HUES48 (cell line): ENCODE measurements at regions not wholly inside any gene's neighbourhood (a gene's known extent, or its start where the extent isn't known, plus 50 kb on each side); places are given as distances from the start of the nearest gene placed in this dataset.
"Not testable (repeated sequence)": the region's sequence is repeated elsewhere in the genome, so short reads cannot be mapped to it uniquely, and the experiment has no call there.

Experiments
- H3K27ac ChIP-seq: one replicate; pipeline ENCODE4 v1.7.0; 2013; ENCODE audit warnings: low read depth, low read length, inconsistent platforms
- H3K27me3 ChIP-seq: 2 replicates; pipeline ENCODE4 v1.6.1; 2013; ENCODE audit warnings: mild to moderate bottlenecking, low read length; ENCODE audit not compliant: control insufficient read depth, insufficient read depth
- H3K36me3 ChIP-seq: 2 replicates; pipeline ENCODE4 v1.6.1; 2013; ENCODE audit warnings: low read length; ENCODE audit not compliant: control insufficient read depth, insufficient read depth
- H3K4me1 ChIP-seq: 2 replicates; pipeline ENCODE4 v1.6.1; 2013; ENCODE audit warnings: mild to moderate bottlenecking, low read length; ENCODE audit not compliant: control insufficient read depth, insufficient read depth
- H3K4me3 ChIP-seq: 2 replicates; pipeline ENCODE4 v1.5.1; 2013; ENCODE audit warnings: mild to moderate bottlenecking, low read depth, low read length
- H3K9ac ChIP-seq: 2 replicates; pipeline ENCODE4 v1.6.1; 2013; ENCODE audit warnings: mild to moderate bottlenecking, low read depth, low read length, moderate library complexity
- H3K9me3 ChIP-seq: 2 replicates; pipeline ENCODE4 v1.6.1; 2013; ENCODE audit warnings: low read length; ENCODE audit not compliant: control insufficient read depth, insufficient read depth

DNA sequence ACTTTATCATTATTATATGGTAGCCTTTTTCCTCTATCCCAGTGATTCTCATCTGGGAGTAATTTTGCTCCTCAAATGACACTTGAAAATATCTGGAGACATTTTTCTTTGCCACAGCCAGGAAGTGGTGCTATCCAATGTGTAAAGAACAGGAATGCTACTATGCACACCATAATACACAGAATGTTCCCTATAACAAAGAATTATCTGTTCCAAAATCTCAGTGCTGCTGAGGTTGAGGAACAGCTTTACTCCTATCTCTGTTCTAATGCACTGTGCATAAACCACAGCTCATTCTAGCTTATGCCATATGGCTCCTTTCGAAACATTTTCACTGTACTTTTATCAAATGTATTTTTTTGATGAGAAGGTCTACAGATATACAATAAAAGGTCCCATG, 1231.2 kb upstream of the CELF4 start:
- Histone ChIP-seq H3K9ac (no peak overlapping the region), H3K36me3 (no peaks in the 10 kb centered on the region), H3K4me3 (no peak overlapping the region), H3K27me3 (no peaks in the 10 kb centered on the region), H3K9me3 (peaks cover 2% of the 10 kb centered on the region; the same call in 1 of the 2 replicates), H3K4me1 (no peaks in the 10 kb centered on the region), H3K27ac (no peak overlapping the region)

DNA sequence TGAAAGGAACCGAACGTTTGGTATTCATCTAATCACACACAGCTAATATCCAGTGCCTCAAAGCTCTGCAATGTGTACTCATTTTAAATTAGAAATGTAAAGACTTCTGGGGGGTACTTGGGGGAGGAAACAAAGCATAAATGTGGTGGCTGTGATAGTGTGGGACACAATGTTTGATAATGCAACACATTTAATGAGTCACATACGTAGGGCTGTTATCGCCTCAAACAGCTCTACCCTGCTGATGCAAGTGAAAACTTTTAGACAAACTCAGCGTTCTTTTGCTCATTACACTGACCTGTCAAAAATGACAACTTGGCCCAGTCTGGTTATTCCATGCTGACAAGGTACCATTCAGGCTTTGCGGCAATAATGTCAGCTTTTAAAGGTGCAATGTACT, 1227.1 kb upstream of the CELF4 start:
- Histone ChIP-seq H3K9me3 (no peaks in the 10 kb centered on the region), H3K4me3 (no peak overlapping the region), H3K9ac (no peak overlapping the region), H3K36me3 (no peaks in the 10 kb centered on the region), H3K27ac (no peak overlapping the region), H3K4me1 (no peaks in the 10 kb centered on the region), H3K27me3 (no peaks in the 10 kb centered on the region)

DNA sequence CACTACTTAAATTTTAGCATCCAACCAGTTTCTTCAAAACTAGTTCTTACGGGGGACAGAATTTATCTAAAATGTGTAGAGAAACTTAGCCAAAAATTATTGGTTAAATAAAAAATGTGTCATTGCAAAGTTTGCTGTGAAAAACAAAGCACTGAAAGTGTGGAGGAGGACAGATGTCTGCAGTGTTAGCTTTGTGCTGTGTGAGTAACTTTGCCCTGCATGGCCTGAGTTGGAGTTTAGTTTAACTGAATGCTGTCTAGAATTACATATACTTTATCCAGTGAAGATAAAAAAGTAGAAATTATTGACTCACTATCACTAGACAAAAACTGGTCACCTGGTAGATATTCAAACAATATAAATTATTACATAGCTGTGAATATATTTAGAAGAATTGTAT, 1225.2 kb upstream of the CELF4 start:
- H3K36me3 ChIP-seq = no peaks in the 10 kb centered on the region
- no peak overlapping the region for H3K4me3 ChIP-seq
- no peak overlapping the region for H3K27ac ChIP-seq
- H3K4me1 ChIP-seq = no peaks in the 10 kb centered on the region
- no peaks in the 10 kb centered on the region for H3K27me3 ChIP-seq
- no peaks in the 10 kb centered on the region for H3K9me3 ChIP-seq
- no peak overlapping the region for H3K9ac ChIP-seq

- Histone ChIP-seq H3K9ac (no peak overlapping the region), H3K4me1 (no peaks in the 10 kb centered on the region), H3K36me3 (no peaks in the 10 kb centered on the region), H3K4me3 (no peak overlapping the region), H3K27ac (no peak overlapping the region), H3K9me3 (no peaks in the 10 kb centered on the region), H3K27me3 (no peaks in the 10 kb centered on the region)
These were observed 1224.7 kb upstream of the CELF4 start for GRCh38 chr18:38790303-38790702.

- H3K9ac ChIP-seq = no peak overlapping the region
- H3K36me3 ChIP-seq = no peaks in the 10 kb centered on the region
- H3K9me3 ChIP-seq = no peaks in the 10 kb centered on the region
- no peak overlapping the region for H3K4me3 ChIP-seq
- H3K4me1 ChIP-seq = no peaks in the 10 kb centered on the region
- H3K27ac ChIP-seq = no peak overlapping the region
- no peaks in the 10 kb centered on the region for H3K27me3 ChIP-seq
These were observed 1223.5 kb upstream of the CELF4 start for GRCh38 chr18:38789141-38789540.

GRCh38 chr18:38786906-38787305, 1221.3 kb upstream of the CELF4 start:
- H3K9me3 ChIP-seq = peaks cover 7% of the 10 kb centered on the region
- H3K36me3 ChIP-seq = no peaks in the 10 kb centered on the region
- no peaks in the 10 kb centered on the region for H3K27me3 ChIP-seq
- no peak overlapping the region for H3K4me3 ChIP-seq
- no peak overlapping the region for H3K27ac ChIP-seq
- H3K9ac ChIP-seq = no peak overlapping the region
- H3K4me1 ChIP-seq = peaks cover 5% of the 10 kb centered on the region; the same call in 1 of the 2 replicates

DNA sequence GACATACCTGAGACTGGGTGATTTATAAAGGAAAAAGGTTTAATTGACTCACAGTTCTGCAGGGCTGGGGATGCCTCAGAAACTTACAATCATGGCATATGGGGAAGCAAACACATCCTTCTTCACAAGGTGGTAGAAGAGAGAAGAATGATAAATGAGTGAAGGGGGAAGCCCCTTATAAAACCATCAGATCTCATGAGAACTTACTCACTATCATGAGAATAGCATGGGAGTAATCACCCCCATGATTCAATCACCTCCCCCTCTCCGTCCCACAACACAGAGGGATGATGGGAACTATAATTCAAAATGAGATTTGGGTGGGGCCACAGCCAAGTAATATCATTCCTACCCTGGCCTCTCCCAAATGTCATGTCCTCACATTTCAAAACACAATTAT, 1206.0 kb upstream of the CELF4 start:
- not testable (repeated sequence) for H3K4me1 ChIP-seq, H3K27ac ChIP-seq, H3K9ac ChIP-seq, H3K27me3 ChIP-seq, H3K4me3 ChIP-seq, H3K9me3 ChIP-seq, H3K36me3 ChIP-seq

DNA sequence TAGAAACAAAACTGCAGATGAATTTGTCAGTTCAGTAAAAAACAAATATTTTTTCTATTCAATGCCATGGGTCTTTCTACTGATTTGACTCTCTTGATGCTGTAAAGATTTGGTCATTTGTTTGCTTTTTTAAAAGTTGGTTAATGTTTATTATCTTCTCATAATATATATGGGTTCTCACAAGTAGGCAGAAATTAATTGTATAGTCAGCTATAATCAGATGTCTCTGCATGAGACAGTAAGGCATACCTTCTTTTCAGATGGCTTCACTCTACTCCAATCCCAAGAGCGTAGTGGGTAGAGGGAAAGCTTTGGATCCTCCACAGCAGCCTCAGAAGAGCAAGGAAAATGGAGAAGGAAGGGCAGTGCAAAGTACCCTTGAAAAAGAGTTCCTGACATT, 1202.9 kb upstream of the CELF4 start:
- Histone ChIP-seq H3K4me1 (no peaks in the 10 kb centered on the region), H3K27ac (no peak overlapping the region), H3K4me3 (no peak overlapping the region), H3K36me3 (no peaks in the 10 kb centered on the region), H3K27me3 (no peaks in the 10 kb centered on the region), H3K9ac (no peak overlapping the region), H3K9me3 (peaks cover 9% of the 10 kb centered on the region; the same call in 1 of the 2 replicates)

DNA sequence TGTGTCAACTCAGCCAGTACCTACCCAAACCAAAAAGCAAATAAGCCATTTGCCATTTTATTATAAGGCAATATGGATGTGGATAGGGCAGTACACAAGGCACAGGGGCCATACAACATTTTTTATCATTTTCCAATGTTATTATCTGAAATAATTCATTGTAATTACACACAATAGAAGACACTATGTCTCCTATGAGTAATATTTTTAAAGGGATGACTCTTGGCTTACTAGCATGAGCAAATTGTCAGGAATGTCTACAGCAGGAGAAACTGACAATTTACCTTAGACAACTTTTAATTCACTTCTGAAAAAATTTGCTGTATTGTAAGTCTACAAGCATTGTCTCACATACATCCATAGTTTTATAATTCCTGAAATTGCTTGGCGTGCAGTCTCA, 1193.9 kb upstream of the CELF4 start:
- no peaks in the 10 kb centered on the region for H3K27me3 ChIP-seq
- H3K9me3 ChIP-seq = no peaks in the 10 kb centered on the region
- H3K36me3 ChIP-seq = no peaks in the 10 kb centered on the region
- no peaks in the 10 kb centered on the region for H3K4me1 ChIP-seq
- no peak overlapping the region for H3K27ac ChIP-seq
- H3K9ac ChIP-seq = no peak overlapping the region
- no peak overlapping the region for H3K4me3 ChIP-seq

DNA sequence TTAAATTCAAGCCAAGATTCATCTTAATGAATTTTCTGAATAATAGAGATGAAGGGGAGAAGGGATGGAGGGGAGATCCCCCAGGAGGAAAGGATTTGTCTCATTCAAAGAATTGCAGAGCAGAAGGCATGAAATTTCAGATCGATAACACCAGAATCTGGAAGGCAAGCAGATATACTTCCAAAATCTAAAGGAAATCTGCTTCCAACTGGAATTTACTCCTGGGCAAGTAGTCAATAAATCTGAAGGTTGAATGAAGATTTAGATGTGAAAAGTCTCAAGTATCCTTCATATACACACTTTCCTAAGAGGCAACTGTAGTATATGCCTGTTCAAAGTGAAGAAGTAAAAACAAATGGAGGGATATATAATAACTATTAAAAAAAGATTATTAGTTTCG, 1190.8 kb upstream of the CELF4 start:
- H3K36me3 ChIP-seq = no peaks in the 10 kb centered on the region
- no peak overlapping the region for H3K4me3 ChIP-seq
- no peak overlapping the region for H3K9ac ChIP-seq
- H3K9me3 ChIP-seq = no peaks in the 10 kb centered on the region
- H3K4me1 ChIP-seq = 0 out of 2 replicates have a peak, but pooled peaks cover 2% of the 10 kb centered on the region
- H3K27me3 ChIP-seq = no peaks in the 10 kb centered on the region
- H3K27ac ChIP-seq = no peak overlapping the region

DNA sequence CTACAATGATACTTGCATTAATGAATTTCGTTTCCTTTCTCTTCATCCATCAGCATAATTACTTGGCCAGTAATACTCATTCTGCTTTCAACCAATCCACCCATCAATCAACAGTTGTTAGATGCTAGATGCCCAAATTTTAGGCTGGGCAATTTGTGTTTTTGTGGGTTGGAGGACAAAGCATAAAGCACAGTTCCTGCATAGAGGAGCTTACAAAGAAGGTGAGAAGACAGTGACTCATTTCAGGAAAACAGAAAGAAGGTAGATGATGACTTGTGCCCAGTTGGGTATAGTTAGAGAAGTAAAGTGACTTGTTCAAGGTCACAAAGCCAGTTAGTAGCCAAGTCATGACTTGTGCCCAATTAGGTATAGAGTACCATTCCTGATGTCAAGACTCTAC, 1186.8 kb upstream of the CELF4 start:
- Histone ChIP-seq H3K36me3 (no peaks in the 10 kb centered on the region), H3K4me1 (0 out of 2 replicates have a peak, but pooled peaks cover 2% of the 10 kb centered on the region), H3K27me3 (no peaks in the 10 kb centered on the region), H3K4me3 (no peak overlapping the region), H3K27ac (no peak overlapping the region), H3K9me3 (no peaks in the 10 kb centered on the region), H3K9ac (no peak overlapping the region)

GRCh38 chr18:38751898-38752297, 1186.3 kb upstream of the CELF4 start:
- Histone ChIP-seq H3K36me3 (no peaks in the 10 kb centered on the region), H3K9me3 (no peaks in the 10 kb centered on the region), H3K27me3 (no peaks in the 10 kb centered on the region), H3K4me3 (no peak overlapping the region), H3K9ac (no peak overlapping the region), H3K27ac (no peak overlapping the region), H3K4me1 (0 out of 2 replicates have a peak, but pooled peaks cover 2% of the 10 kb centered on the region)
